PC-9 (cell line): ENCODE measurements at regions not wholly inside any gene's neighbourhood (a gene's known extent, or its start where the extent isn't known, plus 50 kb on each side); places are given as distances from the start of the nearest gene placed in this dataset.

Source experiments
- EZH2 ChIP-seq: fragments of 200-600 bp; sonication (generic); IDR thresholded peaks from 2 replicates; pipeline ENCODE4 v1.8.0; 2017; ENCODE audit warnings: antibody characterized with exemption, low read depth
- TF ChIP-seq, protein P1 (sequence below): fragments of 200-600 bp; sonication (generic); conservative IDR thresholded peaks from 2 replicates; pipeline ENCODE4 v1.6.1; 2017; ENCODE audit warnings: mixed run types, antibody characterized with exemption, mild to moderate bottlenecking, moderate library complexity

- TF ChIP-seq, protein P1, sequence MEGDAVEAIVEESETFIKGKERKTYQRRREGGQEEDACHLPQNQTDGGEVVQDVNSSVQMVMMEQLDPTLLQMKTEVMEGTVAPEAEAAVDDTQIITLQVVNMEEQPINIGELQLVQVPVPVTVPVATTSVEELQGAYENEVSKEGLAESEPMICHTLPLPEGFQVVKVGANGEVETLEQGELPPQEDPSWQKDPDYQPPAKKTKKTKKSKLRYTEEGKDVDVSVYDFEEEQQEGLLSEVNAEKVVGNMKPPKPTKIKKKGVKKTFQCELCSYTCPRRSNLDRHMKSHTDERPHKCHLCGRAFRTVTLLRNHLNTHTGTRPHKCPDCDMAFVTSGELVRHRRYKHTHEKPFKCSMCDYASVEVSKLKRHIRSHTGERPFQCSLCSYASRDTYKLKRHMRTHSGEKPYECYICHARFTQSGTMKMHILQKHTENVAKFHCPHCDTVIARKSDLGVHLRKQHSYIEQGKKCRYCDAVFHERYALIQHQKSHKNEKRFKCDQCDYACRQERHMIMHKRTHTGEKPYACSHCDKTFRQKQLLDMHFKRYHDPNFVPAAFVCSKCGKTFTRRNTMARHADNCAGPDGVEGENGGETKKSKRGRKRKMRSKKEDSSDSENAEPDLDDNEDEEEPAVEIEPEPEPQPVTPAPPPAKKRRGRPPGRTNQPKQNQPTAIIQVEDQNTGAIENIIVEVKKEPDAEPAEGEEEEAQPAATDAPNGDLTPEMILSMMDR, result no peak
- TF ChIP-seq EZH2, result no peak
These were observed 708.1 kb downstream of the SLC4A3 start for GRCh38 chr2:220335591-220335915.
